ENCODE measurements at regions not wholly inside any gene's neighbourhood (a gene's known extent, or its start where the extent isn't known, plus 50 kb on each side); places are given as distances from the start of the nearest gene placed in this dataset.

- Mint-ChIP-seq H3K27me3 (ENCODE audit: low read depth) (peaks cover 8% of the 10 kb centered on the region), H3K4me1 (ENCODE audit: low read depth) (no peaks in the 10 kb centered on the region), H3K9me3 (ENCODE audit: insufficient read depth) (no peaks in the 10 kb centered on the region), H3K27ac (no peak overlapping the region), H3K36me3 (ENCODE audit: low read depth) (no peaks in the 10 kb centered on the region), H3K4me3 (no peak overlapping the region)
- no peak for ATAC-seq
- ChIA-PET CTCF (interaction anchor here (1.3 kb wide), 1 partner anchor 912 kb away, joined by 4 read pairs; no protein-coding TSS in a partner anchor), POLR2A (interaction anchor here (0.7 kb wide), 1 partner anchor 12 kb away, joined by 3 read pairs; no protein-coding TSS in a partner anchor)
- DNase-seq: no peak
Observed at GRCh38 chr16:48052731-48053417, 102.9 kb downstream of the ABCC12 start.

GRCh38 chr16:48050871-48051270 lies 104.9 kb downstream of the ABCC12 start:
- ChIA-PET POLR2A (no interaction called here), CTCF (no interaction called here)
- Mint-ChIP-seq H3K27ac (no peak overlapping the region), H3K36me3 (ENCODE audit: low read depth) (no peaks in the 10 kb centered on the region), H3K9me3 (ENCODE audit: insufficient read depth) (no peaks in the 10 kb centered on the region), H3K27me3 (ENCODE audit: low read depth) (peaks cover 8% of the 10 kb centered on the region), H3K4me3 (no peak overlapping the region), H3K4me1 (ENCODE audit: low read depth) (no peaks in the 10 kb centered on the region)
- DNase-seq (no peak), ATAC-seq (no peak)

DNA sequence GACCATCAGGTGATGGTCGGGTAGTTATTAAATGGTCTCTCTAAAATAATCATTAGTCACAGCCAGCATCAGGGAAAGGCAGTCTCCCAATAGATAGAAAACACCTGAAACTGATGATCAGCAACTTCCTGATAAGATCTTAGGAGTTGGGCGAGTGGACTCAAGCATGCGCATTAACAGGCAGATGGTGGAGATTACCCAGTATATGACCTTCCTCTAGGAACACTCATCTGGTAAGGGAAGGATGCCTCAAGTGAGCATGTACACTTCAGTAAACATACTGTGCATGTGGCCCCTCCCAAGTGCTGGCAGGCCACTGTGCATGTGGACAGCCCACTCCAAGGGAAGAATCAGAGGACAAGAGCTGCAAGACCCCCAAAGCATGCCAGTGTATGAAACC lies 105.9 kb downstream of the ABCC12 start:
- Mint-ChIP-seq H3K4me1 (ENCODE audit: low read depth) (no peaks in the 10 kb centered on the region), H3K4me3 (no peak overlapping the region), H3K9me3 (ENCODE audit: insufficient read depth) (no peaks in the 10 kb centered on the region), H3K27ac (no peak overlapping the region), H3K27me3 (ENCODE audit: low read depth) (peaks cover 10% of the 10 kb centered on the region), H3K36me3 (ENCODE audit: low read depth) (no peaks in the 10 kb centered on the region)
- CTCF ChIA-PET: no interaction called here
- POLR2A ChIA-PET: no interaction called here
- ATAC-seq (no peak), DNase-seq (no peak)

- no peak for ATAC-seq
- CTCF ChIA-PET: no interaction called here
- Mint-ChIP-seq H3K4me1 (ENCODE audit: low read depth) (no peaks in the 10 kb centered on the region), H3K36me3 (ENCODE audit: low read depth) (no peaks in the 10 kb centered on the region), H3K27me3 (ENCODE audit: low read depth) (peaks cover 4% of the 10 kb centered on the region), H3K9me3 (ENCODE audit: insufficient read depth) (no peaks in the 10 kb centered on the region), H3K27ac (no peak overlapping the region), H3K4me3 (no peak overlapping the region)
- DNase-seq: no peak
- POLR2A ChIA-PET: no interaction called here
Observed at GRCh38 chr16:48047720-48048119, 108.1 kb downstream of the ABCC12 start.

- H3K27me3 Mint-ChIP-seq (ENCODE audit: low read depth): peaks cover 4% of the 10 kb centered on the region
- ChIA-PET CTCF (no interaction called here), POLR2A (no interaction called here)
- no peak for ATAC-seq
- H3K9me3 Mint-ChIP-seq (ENCODE audit: insufficient read depth): no peaks in the 10 kb centered on the region
- no peak overlapping the region for H3K27ac Mint-ChIP-seq
- DNase-seq: no peak
- H3K4me3 Mint-ChIP-seq: no peak overlapping the region
- H3K4me1 Mint-ChIP-seq (ENCODE audit: low read depth): no peaks in the 10 kb centered on the region
- H3K36me3 Mint-ChIP-seq (ENCODE audit: low read depth): no peaks in the 10 kb centered on the region
Observed at GRCh38 chr16:48047241-48047640, 108.6 kb downstream of the ABCC12 start.

DNA sequence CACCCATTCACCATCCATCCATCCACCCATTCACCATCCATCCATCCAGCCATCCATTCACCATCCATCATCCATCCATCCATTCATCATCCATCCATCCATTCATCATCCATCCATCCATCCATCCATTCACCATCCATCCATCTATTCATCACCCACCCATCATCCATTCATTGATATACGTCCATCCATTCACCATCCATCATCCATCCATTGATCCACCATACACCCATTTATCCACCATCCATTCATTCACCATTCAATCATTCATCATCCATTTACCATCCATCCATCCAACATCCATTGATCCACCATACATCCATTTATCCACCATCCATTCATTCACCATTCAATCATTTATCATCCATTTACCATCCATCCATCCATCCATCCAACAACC lies 111.7 kb downstream of the ABCC12 start:
- ATAC-seq: no peak
- CTCF ChIA-PET: no interaction called here
- H3K27me3 Mint-ChIP-seq (ENCODE audit: low read depth): peaks cover 4% of the 10 kb centered on the region

GRCh38 chr16:48041981-48042421 lies 113.8 kb downstream of the ABCC12 start:
- DNase-seq (no peak), ATAC-seq (no peak)
- POLR2A ChIA-PET: no interaction called here
- Mint-ChIP-seq H3K4me1 (ENCODE audit: low read depth) (no peaks in the 10 kb centered on the region), H3K4me3 (no peak overlapping the region), H3K36me3 (ENCODE audit: low read depth) (no peaks in the 10 kb centered on the region), H3K9me3 (ENCODE audit: insufficient read depth) (no peaks in the 10 kb centered on the region), H3K27me3 (ENCODE audit: low read depth) (peaks cover 3% of the 10 kb centered on the region), H3K27ac (no peak overlapping the region)
- CTCF ChIA-PET: no interaction called here

More for the DNA sequence above, 111.7 kb downstream of the ABCC12 start:
- H3K9me3 Mint-ChIP-seq (ENCODE audit: insufficient read depth): no peaks in the 10 kb centered on the region
- POLR2A ChIA-PET: no interaction called here
- DNase-seq: no peak
- H3K4me3 Mint-ChIP-seq: no peak overlapping the region
- no peak overlapping the region for H3K27ac Mint-ChIP-seq
- no peaks in the 10 kb centered on the region for H3K36me3 Mint-ChIP-seq (ENCODE audit: low read depth)
- no peaks in the 10 kb centered on the region for H3K4me1 Mint-ChIP-seq (ENCODE audit: low read depth)

DNA sequence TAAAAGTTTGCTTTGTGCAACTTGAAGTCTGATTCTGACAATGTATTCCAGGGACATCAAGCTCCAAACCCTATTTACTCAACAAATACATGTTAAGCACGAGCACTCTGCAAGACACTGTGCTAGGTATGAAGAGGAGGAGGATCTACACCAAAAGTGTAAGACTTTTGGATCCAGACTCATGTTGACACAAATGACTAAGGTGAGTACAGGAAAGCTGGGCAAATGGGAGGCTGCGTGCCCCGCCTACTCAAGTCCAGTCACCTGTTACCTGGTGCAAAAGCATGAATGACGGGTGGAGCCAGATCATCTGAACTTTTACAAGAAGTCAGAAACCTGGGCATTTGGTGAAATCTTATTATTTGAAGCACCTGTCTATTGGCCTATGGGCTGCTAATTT lies 120.7 kb downstream of the ABCC12 start:
- POLR2A ChIA-PET: no interaction called here
- no peak overlapping the region for H3K27ac Mint-ChIP-seq
- CTCF ChIA-PET: no interaction called here

DNA sequence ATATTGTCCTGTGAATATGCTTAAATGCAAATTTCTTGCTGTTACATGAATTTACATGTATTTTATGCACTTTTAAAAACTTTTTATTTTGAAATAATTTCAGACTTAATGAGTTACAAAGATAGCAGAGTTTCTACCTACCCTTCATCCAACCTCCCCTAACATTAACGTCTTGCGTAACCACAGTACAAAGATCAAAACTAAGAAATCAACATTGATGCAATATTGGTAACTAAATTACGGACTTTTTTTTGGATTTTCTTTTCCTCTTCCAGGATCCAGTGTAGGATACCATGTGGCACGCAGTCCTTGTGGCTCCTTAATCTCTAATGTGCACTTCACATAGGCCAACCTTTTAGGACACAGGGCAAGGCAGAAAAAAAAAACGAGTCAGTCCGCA lies 124.9 kb downstream of the ABCC12 start:
- H3K27ac Mint-ChIP-seq: no peak overlapping the region
- H3K9me3 Mint-ChIP-seq (ENCODE audit: insufficient read depth): no peaks in the 10 kb centered on the region
- DNase-seq (no peak), ATAC-seq (no peak)
- no peak overlapping the region for H3K4me3 Mint-ChIP-seq
- ChIA-PET POLR2A (no interaction called here), CTCF (no interaction called here)
- H3K36me3 Mint-ChIP-seq (ENCODE audit: low read depth): no peaks in the 10 kb centered on the region
- H3K27me3 Mint-ChIP-seq (ENCODE audit: low read depth): no peaks in the 10 kb centered on the region
- H3K4me1 Mint-ChIP-seq (ENCODE audit: low read depth): no peaks in the 10 kb centered on the region

More for the DNA sequence above, 120.7 kb downstream of the ABCC12 start:
- Mint-ChIP-seq H3K36me3 (ENCODE audit: low read depth) (no peaks in the 10 kb centered on the region), H3K4me3 (no peak overlapping the region), H3K9me3 (ENCODE audit: insufficient read depth) (no peaks in the 10 kb centered on the region), H3K27me3 (ENCODE audit: low read depth) (no peaks in the 10 kb centered on the region), H3K4me1 (ENCODE audit: low read depth) (no peaks in the 10 kb centered on the region)
- ATAC-seq: no peak
- DNase-seq: no peak

GRCh38 chr16:48029768-48030167 lies 126.0 kb downstream of the ABCC12 start:
- ChIA-PET CTCF (no interaction called here), POLR2A (no interaction called here)
- H3K9me3 Mint-ChIP-seq (ENCODE audit: insufficient read depth): no peaks in the 10 kb centered on the region
- no peaks in the 10 kb centered on the region for H3K27me3 Mint-ChIP-seq (ENCODE audit: low read depth)
- H3K4me3 Mint-ChIP-seq: no peak overlapping the region
- H3K27ac Mint-ChIP-seq: no peak overlapping the region
- H3K36me3 Mint-ChIP-seq (ENCODE audit: low read depth): no peaks in the 10 kb centered on the region
- no peak for ATAC-seq
- no peaks in the 10 kb centered on the region for H3K4me1 Mint-ChIP-seq (ENCODE audit: low read depth)
- DNase-seq: no peak

GRCh38 chr16:48025359-48025758 lies 130.4 kb downstream of the ABCC12 start:
- CTCF ChIA-PET: no interaction called here
- POLR2A ChIA-PET: no interaction called here
- H3K36me3 Mint-ChIP-seq (ENCODE audit: low read depth): no peaks in the 10 kb centered on the region
- DNase-seq (no peak), ATAC-seq (no peak)
- H3K4me3 Mint-ChIP-seq: no peak overlapping the region
- no peaks in the 10 kb centered on the region for H3K9me3 Mint-ChIP-seq (ENCODE audit: insufficient read depth)
- H3K4me1 Mint-ChIP-seq (ENCODE audit: low read depth): no peaks in the 10 kb centered on the region
- no peaks in the 10 kb centered on the region for H3K27me3 Mint-ChIP-seq (ENCODE audit: low read depth)
- no peak overlapping the region for H3K27ac Mint-ChIP-seq

- ChIA-PET CTCF (no interaction called here), POLR2A (no interaction called here)
- Mint-ChIP-seq H3K27me3 (ENCODE audit: low read depth) (no peaks in the 10 kb centered on the region), H3K27ac (no peak overlapping the region), H3K4me1 (ENCODE audit: low read depth) (no peaks in the 10 kb centered on the region), H3K36me3 (ENCODE audit: low read depth) (no peaks in the 10 kb centered on the region), H3K9me3 (ENCODE audit: insufficient read depth) (no peaks in the 10 kb centered on the region), H3K4me3 (no peak overlapping the region)
- ATAC-seq: no peak
- no peak for DNase-seq
Observed at GRCh38 chr16:48024042-48024441, 131.8 kb downstream of the ABCC12 start.

DNA sequence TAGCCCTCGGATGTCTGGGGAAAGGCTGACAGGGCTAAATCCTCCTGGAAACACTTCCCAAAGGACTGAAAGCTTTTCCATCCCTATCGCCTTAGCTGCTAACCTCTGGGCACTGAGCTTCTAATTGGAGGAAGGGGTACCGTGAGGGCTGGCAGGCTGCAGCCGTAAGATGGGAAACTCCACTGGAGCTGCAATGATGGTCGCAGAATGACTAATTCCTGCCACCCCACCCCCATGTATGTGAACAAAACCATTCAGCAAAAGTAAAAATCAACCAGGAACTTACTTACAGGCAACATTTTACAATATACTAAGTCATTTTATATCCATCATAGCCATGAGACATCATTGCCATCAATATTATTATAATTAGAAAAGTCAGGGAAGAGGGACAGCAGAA lies 133.3 kb downstream of the ABCC12 start:
- H3K27me3 Mint-ChIP-seq (ENCODE audit: low read depth): no peaks in the 10 kb centered on the region
- POLR2A ChIA-PET: no interaction called here
- H3K9me3 Mint-ChIP-seq (ENCODE audit: insufficient read depth): no peaks in the 10 kb centered on the region
- no peaks in the 10 kb centered on the region for H3K36me3 Mint-ChIP-seq (ENCODE audit: low read depth)
- CTCF ChIA-PET: no interaction called here
- ATAC-seq: no peak
- no peaks in the 10 kb centered on the region for H3K4me1 Mint-ChIP-seq (ENCODE audit: low read depth)
- no peak overlapping the region for H3K4me3 Mint-ChIP-seq
- DNase-seq: no peak
- H3K27ac Mint-ChIP-seq: no peak overlapping the region
